ENCODE measurements at regions not wholly inside any gene's neighbourhood (a gene's known extent, or its start where the extent isn't known, plus 50 kb on each side); places are given as distances from the start of the nearest gene placed in this dataset.

DNA sequence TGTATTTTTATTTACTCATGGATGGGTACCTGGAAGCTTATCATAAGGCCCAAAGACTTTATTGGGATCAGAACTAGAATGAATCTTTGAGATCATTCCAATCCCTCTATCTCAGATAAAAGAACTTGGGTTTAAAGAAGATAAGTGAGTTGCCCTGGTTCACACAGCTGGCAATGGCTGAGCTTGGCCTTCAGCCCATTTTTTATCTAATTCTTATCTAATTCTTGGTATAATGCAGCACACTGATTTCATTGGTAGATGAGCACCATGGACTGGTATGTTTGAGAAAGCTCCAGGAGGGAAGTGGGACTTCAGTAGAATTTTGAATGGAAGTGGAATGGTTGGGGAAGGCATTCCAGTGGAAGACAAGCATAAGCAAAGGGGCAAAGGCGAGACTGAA is 558.9 kb downstream of the REEP3 start:
- no peaks in the 10 kb centered on the region for H3K27me3 ChIP-seq (ENCODE audit: insufficient read depth, insufficient read length)
- no peak overlapping the region for H3K4me3 ChIP-seq (ENCODE audit: insufficient read length, low read depth)
- no peaks in the 10 kb centered on the region for H3K36me3 ChIP-seq (ENCODE audit: insufficient read depth, insufficient read length, low read length)
- no peak for DNase-seq (ENCODE audit: low read depth, low spot score)
- H3K9me3 ChIP-seq (ENCODE audit: insufficient read depth, low read length) = no peaks in the 10 kb centered on the region
- no peak overlapping the region for H3K9ac ChIP-seq (ENCODE audit: insufficient read length, low read depth)
- no peak for TF ChIP-seq SUZ12 (IDR thresholded peaks at IDR 0.05; ENCODE audit: extremely low read depth, insufficient read depth, insufficient read length)
- TF ChIP-seq YY1 (IDR thresholded peaks at IDR 0.05; ENCODE audit: insufficient read depth, insufficient read length) = no peak
- TF ChIP-seq ZNF274 (IDR thresholded peaks at IDR 0.05; ENCODE audit: low read depth, low read length) = no peak
- H3K4me1 ChIP-seq (ENCODE audit: insufficient read depth, insufficient read length) = no peaks in the 10 kb centered on the region

DNA sequence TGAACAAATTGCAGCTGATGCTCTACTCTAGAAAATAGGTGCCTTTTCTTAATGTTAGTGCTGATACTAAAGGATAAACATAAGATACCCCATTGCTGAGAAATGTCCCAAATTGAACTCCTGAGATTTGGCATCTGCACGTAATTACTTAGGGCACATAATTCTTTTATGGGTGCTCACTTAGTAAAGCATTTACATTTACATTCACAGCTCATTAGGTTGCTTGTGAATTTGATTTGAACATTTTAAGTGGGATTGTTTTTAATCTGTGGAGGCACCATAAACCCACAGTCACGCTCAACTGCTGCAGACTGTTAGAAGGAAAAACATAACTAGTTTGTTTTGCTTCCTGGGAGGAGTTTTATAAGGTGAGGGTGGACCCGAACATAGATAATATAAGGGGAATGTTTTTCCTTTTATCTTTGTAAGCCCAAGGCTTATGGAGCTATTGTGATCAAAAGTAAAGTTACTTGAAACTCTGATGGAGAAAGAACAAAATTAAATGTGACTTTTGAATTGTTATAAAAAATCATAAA is 560.8 kb downstream of the REEP3 start:
- H3K4me3 ChIP-seq (ENCODE audit: insufficient read length, low read depth) = no peak overlapping the region
- no peak for DNase-seq (ENCODE audit: low read depth, low spot score)
- H3K4me1 ChIP-seq (ENCODE audit: insufficient read depth, insufficient read length) = no peaks in the 10 kb centered on the region
- no peak overlapping the region for H3K9ac ChIP-seq (ENCODE audit: insufficient read length, low read depth)
- no peaks in the 10 kb centered on the region for H3K27me3 ChIP-seq (ENCODE audit: insufficient read depth, insufficient read length)
- H3K9me3 ChIP-seq (ENCODE audit: insufficient read depth, low read length) = no peaks in the 10 kb centered on the region
- no peak for TF ChIP-seq SUZ12 (IDR thresholded peaks at IDR 0.05; ENCODE audit: extremely low read depth, insufficient read depth, insufficient read length)
- TF ChIP-seq ZNF274 (IDR thresholded peaks at IDR 0.05; ENCODE audit: low read depth, low read length) = no peak
- TF ChIP-seq YY1 (IDR thresholded peaks at IDR 0.05; ENCODE audit: insufficient read depth, insufficient read length) = no peak
- no peaks in the 10 kb centered on the region for H3K36me3 ChIP-seq (ENCODE audit: insufficient read depth, insufficient read length, low read length)

DNA sequence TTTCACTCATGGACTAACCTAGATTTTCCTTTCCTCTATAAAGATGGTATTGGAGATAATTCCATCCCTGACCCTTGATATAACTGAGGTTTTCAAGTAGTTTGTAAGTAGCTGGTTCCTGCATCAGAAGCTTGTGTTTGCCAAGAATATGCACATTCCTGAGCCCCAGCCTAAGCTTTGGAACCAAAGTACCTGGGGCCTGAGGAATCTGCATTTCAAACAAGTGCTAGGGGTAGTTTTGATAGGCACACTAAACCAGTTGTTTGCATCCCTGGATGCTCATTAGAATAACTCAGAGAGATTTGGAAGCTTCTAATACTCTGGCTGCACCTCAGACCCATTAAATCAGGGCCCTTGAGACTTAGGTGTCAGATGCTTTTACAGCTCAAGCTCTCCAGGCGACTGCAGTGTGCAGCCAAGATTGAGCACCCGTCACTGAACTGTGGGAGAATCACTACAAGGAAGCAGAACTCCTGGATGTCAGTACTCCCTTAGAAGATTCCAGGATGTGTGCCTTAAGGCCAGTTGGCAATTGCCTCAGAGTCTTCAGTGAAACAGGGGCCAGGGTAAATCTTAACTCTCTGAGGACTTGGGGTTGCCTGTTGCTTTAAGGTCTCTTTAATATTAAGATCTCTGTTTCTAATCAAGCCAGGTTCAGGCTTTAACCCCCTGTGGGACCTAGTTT is 565.0 kb downstream of the REEP3 start:
- Histone ChIP-seq H3K27me3 (ENCODE audit: insufficient read depth, insufficient read length) (no peaks in the 10 kb centered on the region), H3K9ac (ENCODE audit: insufficient read length, low read depth) (no peak overlapping the region), H3K36me3 (ENCODE audit: insufficient read depth, insufficient read length, low read length) (no peaks in the 10 kb centered on the region), H3K9me3 (ENCODE audit: insufficient read depth, low read length) (no peaks in the 10 kb centered on the region), H3K4me3 (ENCODE audit: insufficient read length, low read depth) (no peak overlapping the region), H3K4me1 (ENCODE audit: insufficient read depth, insufficient read length) (no peaks in the 10 kb centered on the region)
- TF ChIP-seq YY1 (IDR thresholded peaks at IDR 0.05; ENCODE audit: insufficient read depth, insufficient read length) (no peak), ZNF274 (IDR thresholded peaks at IDR 0.05; ENCODE audit: low read depth, low read length) (no peak), SUZ12 (IDR thresholded peaks at IDR 0.05; ENCODE audit: extremely low read depth, insufficient read depth, insufficient read length) (no peak)
- peak; percentile 40 for DNase-seq (ENCODE audit: low read depth, low spot score)

GRCh38 chr10:64089648-64090047 is 568.4 kb downstream of the REEP3 start:
- H3K27me3 ChIP-seq (ENCODE audit: insufficient read depth, insufficient read length) = no peaks in the 10 kb centered on the region
- H3K36me3 ChIP-seq (ENCODE audit: insufficient read depth, insufficient read length, low read length) = no peaks in the 10 kb centered on the region
- H3K4me1 ChIP-seq (ENCODE audit: insufficient read depth, insufficient read length) = no peaks in the 10 kb centered on the region
- no peak overlapping the region for H3K9ac ChIP-seq (ENCODE audit: insufficient read length, low read depth)
- no peaks in the 10 kb centered on the region for H3K9me3 ChIP-seq (ENCODE audit: insufficient read depth, low read length)
- TF ChIP-seq SUZ12 (IDR thresholded peaks at IDR 0.05; ENCODE audit: extremely low read depth, insufficient read depth, insufficient read length) (no peak), ZNF274 (IDR thresholded peaks at IDR 0.05; ENCODE audit: low read depth, low read length) (no peak), YY1 (IDR thresholded peaks at IDR 0.05; ENCODE audit: insufficient read depth, insufficient read length) (no peak)
- no peak overlapping the region for H3K4me3 ChIP-seq (ENCODE audit: insufficient read length, low read depth)
- DNase-seq (ENCODE audit: low read depth, low spot score) = no peak

DNA sequence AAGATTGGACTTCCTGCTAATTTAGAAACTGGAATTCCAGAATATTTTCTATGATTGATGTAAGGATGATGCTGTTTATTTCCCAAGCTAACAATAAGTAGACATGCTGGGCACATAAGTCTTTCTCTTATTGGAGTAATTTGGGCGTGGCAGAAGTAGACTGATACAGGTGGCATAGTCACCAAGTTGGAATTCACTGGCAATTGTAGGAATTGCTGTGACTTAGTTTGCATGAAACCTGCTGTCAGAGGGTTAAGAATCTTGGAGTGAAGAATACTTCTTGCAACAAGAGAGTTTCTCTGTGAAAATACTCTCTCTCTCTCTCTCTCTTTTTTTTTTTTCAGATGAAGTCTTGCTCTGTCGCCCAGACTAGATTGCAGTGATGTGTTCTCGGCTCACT is 569.7 kb downstream of the REEP3 start:
- H3K4me3 ChIP-seq (ENCODE audit: insufficient read length, low read depth) = no peak overlapping the region
- TF ChIP-seq SUZ12 (IDR thresholded peaks at IDR 0.05; ENCODE audit: extremely low read depth, insufficient read depth, insufficient read length) (no peak), ZNF274 (IDR thresholded peaks at IDR 0.05; ENCODE audit: low read depth, low read length) (no peak), YY1 (IDR thresholded peaks at IDR 0.05; ENCODE audit: insufficient read depth, insufficient read length) (no peak)
- no peak overlapping the region for H3K9ac ChIP-seq (ENCODE audit: insufficient read length, low read depth)
- H3K4me1 ChIP-seq (ENCODE audit: insufficient read depth, insufficient read length) = no peaks in the 10 kb centered on the region
- H3K36me3 ChIP-seq (ENCODE audit: insufficient read depth, insufficient read length, low read length) = no peaks in the 10 kb centered on the region
- no peak for DNase-seq (ENCODE audit: low read depth, low spot score)
- H3K27me3 ChIP-seq (ENCODE audit: insufficient read depth, insufficient read length) = no peaks in the 10 kb centered on the region
- no peaks in the 10 kb centered on the region for H3K9me3 ChIP-seq (ENCODE audit: insufficient read depth, low read length)

GRCh38 chr10:64091897-64092296 is 570.7 kb downstream of the REEP3 start:
- Histone ChIP-seq H3K27me3 (ENCODE audit: insufficient read depth, insufficient read length) (no peaks in the 10 kb centered on the region), H3K9ac (ENCODE audit: insufficient read length, low read depth) (no peak overlapping the region), H3K9me3 (ENCODE audit: insufficient read depth, low read length) (no peaks in the 10 kb centered on the region), H3K4me3 (ENCODE audit: insufficient read length, low read depth) (no peak overlapping the region), H3K36me3 (ENCODE audit: insufficient read depth, insufficient read length, low read length) (no peaks in the 10 kb centered on the region), H3K4me1 (ENCODE audit: insufficient read depth, insufficient read length) (no peaks in the 10 kb centered on the region)
- TF ChIP-seq YY1 (IDR thresholded peaks at IDR 0.05; ENCODE audit: insufficient read depth, insufficient read length) (no peak), ZNF274 (IDR thresholded peaks at IDR 0.05; ENCODE audit: low read depth, low read length) (no peak), SUZ12 (IDR thresholded peaks at IDR 0.05; ENCODE audit: extremely low read depth, insufficient read depth, insufficient read length) (no peak)
- no peak for DNase-seq (ENCODE audit: low read depth, low spot score)

DNA sequence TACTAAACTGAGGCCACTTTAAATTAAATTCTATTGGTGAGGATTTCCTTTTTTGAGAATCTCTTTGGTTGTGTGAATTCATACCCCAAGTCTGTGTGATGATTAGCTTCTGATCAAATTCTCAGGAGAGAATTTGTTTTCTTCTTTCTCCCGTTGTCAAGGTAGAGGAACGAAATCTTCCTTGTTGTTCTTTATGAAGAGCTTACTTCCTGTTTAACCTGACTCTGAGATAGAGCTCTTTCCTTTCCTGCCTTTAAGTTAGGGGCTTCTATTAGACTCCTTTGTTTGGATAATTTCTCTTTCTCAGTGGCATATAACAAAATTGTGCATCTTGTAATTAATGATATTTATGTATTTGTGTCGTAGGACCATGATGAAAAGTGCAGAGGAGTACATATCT is 572.1 kb downstream of the REEP3 start:
- Histone ChIP-seq H3K4me3 (ENCODE audit: insufficient read length, low read depth) (no peak overlapping the region), H3K27me3 (ENCODE audit: insufficient read depth, insufficient read length) (no peaks in the 10 kb centered on the region), H3K4me1 (ENCODE audit: insufficient read depth, insufficient read length) (no peaks in the 10 kb centered on the region), H3K9ac (ENCODE audit: insufficient read length, low read depth) (no peak overlapping the region), H3K9me3 (ENCODE audit: insufficient read depth, low read length) (no peaks in the 10 kb centered on the region; the same call in 1 of the 2 replicates), H3K36me3 (ENCODE audit: insufficient read depth, insufficient read length, low read length) (no peaks in the 10 kb centered on the region)
- TF ChIP-seq SUZ12 (IDR thresholded peaks at IDR 0.05; ENCODE audit: extremely low read depth, insufficient read depth, insufficient read length) = no peak
- TF ChIP-seq ZNF274 (IDR thresholded peaks at IDR 0.05; ENCODE audit: low read depth, low read length) = no peak
- TF ChIP-seq YY1 (IDR thresholded peaks at IDR 0.05; ENCODE audit: insufficient read depth, insufficient read length) = no peak
- DNase-seq (ENCODE audit: low read depth, low spot score) = no peak

Data from NT2/D1 (cell line).